ENCODE measurements at regions not wholly inside any gene's neighbourhood (a gene's known extent, or its start where the extent isn't known, plus 50 kb on each side); places are given as distances from the start of the nearest gene placed in this dataset.

- Histone ChIP-seq H3K36me3 (ENCODE audit: control insufficient read depth in 1 of 2, insufficient read depth in 2 of 2, low read length in 2 of 2) (no peaks in the 10 kb centered on the region), H3K9ac (ENCODE audit: low read length) (no peak overlapping the region), H3K4me2 (ENCODE audit: low read length) (no peak overlapping the region), H3K4me3 (replicated peaks in 1 of 2; ENCODE audit: low read depth in 1 of 2, low read length in 2 of 2) (no peak overlapping the region), H3K27ac (ENCODE audit: low read depth, low read length) (no peak overlapping the region), H3K9me3 (ENCODE audit: control insufficient read depth in 1 of 2, insufficient read depth in 1 of 2, low read depth in 1 of 2, low read length in 2 of 2) (peaks cover 9 to 39% of the 10 kb centered on the region in 2 experiments; a peak in 2 of 4 replicates), H3K4me1 (ENCODE audit: control insufficient read depth in 1 of 2, insufficient read depth in 2 of 2, low read length in 2 of 2) (no peaks in the 10 kb centered on the region), H2AFZ (ENCODE audit: low read depth, low read length, poor library complexity, severe bottlenecking) (no peak overlapping the region), H3K9me2 (ENCODE audit: insufficient read depth) (no peaks in the 10 kb centered on the region), H3K79me2 (ENCODE audit: insufficient read depth, low read length) (no peaks in the 10 kb centered on the region), H4K20me1 (ENCODE audit: insufficient read depth) (no peaks in the 10 kb centered on the region), H3K27me3 (ENCODE audit: insufficient read depth, low read length) (no peaks in the 10 kb centered on the region)
- no peak for DNase-seq (ENCODE audit: low read depth, low spot score)
- POLR2A ChIA-PET, result no interaction called here
- ATAC-seq, result no peak
- intact Hi-C loops (cut with micrococcal nuclease), result no loop called here
- TF ChIP-seq MAX (IDR thresholded peaks at IDR 0.05) (no peak), SP1 (IDR thresholded peaks at IDR 0.05; ENCODE audit: low read depth) (no peak)
- RAD21 ChIA-PET (ENCODE audit: low non-redundant PET in 1 of 2, low total read pairs in 2 of 2, uncharacterized antibody in 2 of 2, unreplicated experiment in 2 of 2), result no interaction called here
- BruUV-seq (replicated peaks), result no TSS peak
- CTCF ChIA-PET, result no interaction called here
Measured at GRCh38 chr15:24747376-24747775, 71.8 kb downstream of the NPAP1 start.

- no peak overlapping the region for H3K4me3 ChIP-seq (replicated peaks in 1 of 2; ENCODE audit: low read depth in 1 of 2, low read length in 2 of 2)
- no peak overlapping the region for H3K4me2 ChIP-seq (ENCODE audit: low read length)
- H3K27me3 ChIP-seq (ENCODE audit: insufficient read depth, low read length), result no peaks in the 10 kb centered on the region
- ChIA-PET POLR2A (no interaction called here), CTCF (no interaction called here), RAD21 (ENCODE audit: low non-redundant PET in 1 of 2, low total read pairs in 2 of 2, uncharacterized antibody in 2 of 2, unreplicated experiment in 2 of 2) (no interaction called here)
- H3K4me1 ChIP-seq (ENCODE audit: control insufficient read depth in 1 of 2, insufficient read depth in 2 of 2, low read length in 2 of 2), result no peaks in the 10 kb centered on the region
- H3K9ac ChIP-seq (ENCODE audit: low read length), result no peak overlapping the region
- no peak overlapping the region for H2AFZ ChIP-seq (ENCODE audit: low read depth, low read length, poor library complexity, severe bottlenecking)
- no peaks in the 10 kb centered on the region for H3K9me2 ChIP-seq (ENCODE audit: insufficient read depth)
- peaks cover 14 to 39% of the 10 kb centered on the region in 2 experiments; a peak in 2 of 4 replicates for H3K9me3 ChIP-seq (ENCODE audit: control insufficient read depth in 1 of 2, insufficient read depth in 1 of 2, low read depth in 1 of 2, low read length in 2 of 2)
- no TSS peak for BruUV-seq (replicated peaks)
- intact Hi-C loops (cut with micrococcal nuclease), result no loop called here
- no peak for DNase-seq (ENCODE audit: low read depth, low spot score)
- H4K20me1 ChIP-seq (ENCODE audit: insufficient read depth), result no peaks in the 10 kb centered on the region
- no peaks in the 10 kb centered on the region for H3K79me2 ChIP-seq (ENCODE audit: insufficient read depth, low read length)
- ATAC-seq, result no peak
- H3K36me3 ChIP-seq (ENCODE audit: control insufficient read depth in 1 of 2, insufficient read depth in 2 of 2, low read length in 2 of 2), result no peaks in the 10 kb centered on the region
- H3K27ac ChIP-seq (ENCODE audit: low read depth, low read length), result no peak overlapping the region
- TF ChIP-seq, protein P1, sequence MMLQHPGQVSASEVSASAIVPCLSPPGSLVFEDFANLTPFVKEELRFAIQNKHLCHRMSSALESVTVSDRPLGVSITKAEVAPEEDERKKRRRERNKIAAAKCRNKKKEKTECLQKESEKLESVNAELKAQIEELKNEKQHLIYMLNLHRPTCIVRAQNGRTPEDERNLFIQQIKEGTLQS (IDR thresholded peaks at IDR 0.05), result no peak
- TF ChIP-seq JUND (IDR thresholded peaks at IDR 0.05) (no peak), ZFX (IDR thresholded peaks at IDR 0.05) (no peak), SRF (IDR thresholded peaks at IDR 0.05; ENCODE audit: low read depth) (no peak), CEBPB (IDR thresholded peaks at IDR 0.05; ENCODE audit: low read depth) (no peak), REST (IDR thresholded peaks at IDR 0.05; ENCODE audit: low read depth) (no peak), SIN3A (IDR thresholded peaks at IDR 0.05; ENCODE audit: low read depth) (no peak), ZNF274 (IDR thresholded peaks at IDR 0.05; ENCODE audit: low read depth, low read length) (no peak), EZH2phosphoT487 (IDR thresholded peaks at IDR 0.05; ENCODE audit: borderline replicate concordance) (no peak), SP1 (IDR thresholded peaks at IDR 0.05; ENCODE audit: low read depth) (no peak)
- TF ChIP-seq, protein P2, sequence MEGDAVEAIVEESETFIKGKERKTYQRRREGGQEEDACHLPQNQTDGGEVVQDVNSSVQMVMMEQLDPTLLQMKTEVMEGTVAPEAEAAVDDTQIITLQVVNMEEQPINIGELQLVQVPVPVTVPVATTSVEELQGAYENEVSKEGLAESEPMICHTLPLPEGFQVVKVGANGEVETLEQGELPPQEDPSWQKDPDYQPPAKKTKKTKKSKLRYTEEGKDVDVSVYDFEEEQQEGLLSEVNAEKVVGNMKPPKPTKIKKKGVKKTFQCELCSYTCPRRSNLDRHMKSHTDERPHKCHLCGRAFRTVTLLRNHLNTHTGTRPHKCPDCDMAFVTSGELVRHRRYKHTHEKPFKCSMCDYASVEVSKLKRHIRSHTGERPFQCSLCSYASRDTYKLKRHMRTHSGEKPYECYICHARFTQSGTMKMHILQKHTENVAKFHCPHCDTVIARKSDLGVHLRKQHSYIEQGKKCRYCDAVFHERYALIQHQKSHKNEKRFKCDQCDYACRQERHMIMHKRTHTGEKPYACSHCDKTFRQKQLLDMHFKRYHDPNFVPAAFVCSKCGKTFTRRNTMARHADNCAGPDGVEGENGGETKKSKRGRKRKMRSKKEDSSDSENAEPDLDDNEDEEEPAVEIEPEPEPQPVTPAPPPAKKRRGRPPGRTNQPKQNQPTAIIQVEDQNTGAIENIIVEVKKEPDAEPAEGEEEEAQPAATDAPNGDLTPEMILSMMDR (IDR thresholded peaks at IDR 0.05 in 2 of 3, conservative IDR thresholded peaks at IDR 0.05 in 1 of 3; ENCODE audit: borderline replicate concordance in 1 of 3, insufficient read depth in 1 of 3, low read depth in 2 of 3, low read length in 2 of 3), result no peak
Measured at GRCh38 chr15:24748812-24749439, 73.4 kb downstream of the NPAP1 start.
